ENCODE measurements at regions not wholly inside any gene's neighbourhood (a gene's known extent, or its start where the extent isn't known, plus 50 kb on each side); places are given as distances from the start of the nearest gene placed in this dataset.

- Histone ChIP-seq H3K4me2 (ENCODE audit: low read depth, low read length) (peak overlapping the region; percentile 29; the same call in 1 of the 2 replicates), H3K9me3 (ENCODE audit: low read length) (no peaks in the 10 kb centered on the region), H4K20me1 (ENCODE audit: insufficient read depth, low read length) (no peaks in the 10 kb centered on the region), H3K4me1 (ENCODE audit: insufficient read depth, low read length) (peaks cover 50% of the 10 kb centered on the region), H3K4me3 (replicated peaks in 1 of 3; ENCODE audit: insufficient read depth in 1 of 3, low read depth in 2 of 3, low read length in 3 of 3) (no peak overlapping the region), H3K79me2 (ENCODE audit: insufficient read depth, low read length) (no peaks in the 10 kb centered on the region), H3K27ac (ENCODE audit: extremely low read length, insufficient read depth, low read length) (peak overlapping the region; percentile 47), H3K27me3 (ENCODE audit: control insufficient read depth in 1 of 2, insufficient read depth in 2 of 2, low read length in 2 of 2) (no peaks in the 10 kb centered on the region), H2AFZ (ENCODE audit: low read length) (no peak overlapping the region), H3K9ac (ENCODE audit: insufficient read depth, low read depth, low read length) (peak overlapping the region; percentile 49; the same call in 1 of the 2 replicates), H3K36me3 (replicated peaks in 1 of 2; ENCODE audit: control insufficient read depth in 1 of 2, insufficient read depth in 2 of 2, low read length in 2 of 2) (no peaks in the 10 kb centered on the region)
- ATAC-seq = peak; percentile 87
- in situ Hi-C loops (cut with HindIII; ENCODE audit: extremely low pct_ligation_motif_present, low pct_unique_long_range_greater_than_20kb) (no loop called here), intact Hi-C loops (cut with micrococcal nuclease; ENCODE audit: unreplicated experiment) (loop anchor here (2.0 to 10.0 kb wide), 2 partner anchors 56 to 158 kb away; partner anchors contain the start of gene NR3C1)
- DNase-seq (ENCODE audit: low spot score) = peak; percentile 82
- no TSS peak for BruUV-seq (replicated peaks)
- WGBS (ENCODE audit: low lambda C conversion rate) = 5% methylated on average over 4 of the region's 4 CpGs
- peak; percentile 46 for FAIRE-seq
- ChIA-PET POLR2A (interaction anchor here (0.9 to 1.9 kb wide), 7 partner anchors 8 to 118 kb away, joined by 3 to 8 read pairs (median 4); no protein-coding TSS in a partner anchor), CTCF (ENCODE audit: low intra/inter-chr PET ratio, low total read pairs) (no interaction called here)
- TF ChIP-seq ZNF468 (CRISPR knock-in tag; IDR thresholded peaks at IDR 0.05) (no peak), KDM4B (CRISPR knock-in tag; IDR thresholded peaks at IDR 0.05) (peak; percentile 80; the same call in 1 of the 2 replicates), SALL2 (CRISPR knock-in tag; IDR thresholded peaks at IDR 0.05) (no peak), MLLT10 (CRISPR knock-in tag; IDR thresholded peaks at IDR 0.05) (no peak), ZNF543 (CRISPR knock-in tag; IDR thresholded peaks at IDR 0.05) (no peak), ZNF501 (CRISPR knock-in tag; IDR thresholded peaks at IDR 0.05) (peak; percentile 30; the same call in 1 of the 2 replicates), CBX5 (CRISPR knock-in tag; IDR thresholded peaks at IDR 0.05; ENCODE audit: borderline replicate concordance) (peak; percentile 63; the same call in 1 of the 2 replicates), ZNF772 (CRISPR knock-in tag; IDR thresholded peaks at IDR 0.05) (no peak), SNAPC5 (CRISPR knock-in tag; IDR thresholded peaks at IDR 0.05; ENCODE audit: borderline replicate concordance) (no peak), ZBTB25 (CRISPR knock-in tag; IDR thresholded peaks at IDR 0.05) (0 out of 2 replicates have a peak, but pooled peaks have one; percentile 38), BATF2 (CRISPR knock-in tag; IDR thresholded peaks at IDR 0.05) (no peak), ZNF335 (CRISPR knock-in tag; IDR thresholded peaks at IDR 0.05) (peak; percentile 77), ZNF512 (CRISPR knock-in tag; IDR thresholded peaks at IDR 0.05) (no peak), HOXA9 (CRISPR knock-in tag; IDR thresholded peaks at IDR 0.05; ENCODE audit: borderline replicate concordance) (no peak), GLI4 (CRISPR knock-in tag; IDR thresholded peaks at IDR 0.05; ENCODE audit: borderline replicate concordance) (no peak), ZNF614 (CRISPR knock-in tag; IDR thresholded peaks at IDR 0.05; ENCODE audit: borderline replicate concordance) (peak; percentile 59), ZNF550 (CRISPR knock-in tag; IDR thresholded peaks at IDR 0.05; ENCODE audit: borderline replicate concordance) (no peak), ZNF83 (CRISPR knock-in tag; IDR thresholded peaks at IDR 0.05; ENCODE audit: borderline replicate concordance) (no peak), SOX6 (IDR thresholded peaks at IDR 0.05) (no peak), SOX6 (CRISPR knock-in tag; IDR thresholded peaks at IDR 0.05) (peak; percentile 69)
Observed at GRCh38 chr5:143562935-143563334, 159.4 kb upstream of the NR3C1 start.

Measured in HepG2 (cell line).